Hepatocyte (in vitro differentiated cells): ENCODE measurements at regions not wholly inside any gene's neighbourhood (a gene's known extent, or its start where the extent isn't known, plus 50 kb on each side); places are given as distances from the start of the nearest gene placed in this dataset.

Experiments
- DNase-seq: peaks from one replicate; pipeline ENCODE4 v3.0.0-alpha.2; 2016; ENCODE audit warnings: low spot score
- H2AFZ ChIP-seq: fragments of 200-600 bp; sonication (generic); 2 replicates; pipeline ENCODE4 v1.6.0; 2016; ENCODE audit warnings: antibody characterized with exemption, mild to moderate bottlenecking
- H3K27ac ChIP-seq: fragments of 200-600 bp; sonication (generic); 2 replicates; pipeline ENCODE4 v1.5.1; 2016; ENCODE audit warnings: mild to moderate bottlenecking
- H3K27me3 ChIP-seq: fragments of 200-600 bp; sonication (generic); 2 replicates; pipeline ENCODE4 v1.6.1; 2016
- H3K36me3 ChIP-seq: fragments of 200-600 bp; sonication (generic); replicated peaks from 2 replicates; pipeline ENCODE4 v1.5.1; 2016; ENCODE audit warnings: low read depth; ENCODE audit not compliant: insufficient read depth
- H3K4me1 ChIP-seq: fragments of 200-600 bp; sonication (generic); 2 replicates; pipeline ENCODE4 v1.5.1; 2016; ENCODE audit warnings: mild to moderate bottlenecking, moderate library complexity; ENCODE audit not compliant: insufficient read depth
- H3K4me2 ChIP-seq: fragments of 200-600 bp; sonication (generic); 2 replicates; pipeline ENCODE4 v1.6.0; 2016
- H3K4me3 ChIP-seq: fragments of 200-600 bp; sonication (generic); 2 replicates; pipeline ENCODE4 v1.5.1; 2016; ENCODE audit warnings: mild to moderate bottlenecking
- H3K79me2 ChIP-seq: fragments of 200-600 bp; sonication (generic); 2 replicates; pipeline ENCODE4 v1.6.0; 2017; ENCODE audit warnings: mild to moderate bottlenecking
- H3K9me2 ChIP-seq: fragments of 200-600 bp; sonication (generic); replicated peaks from 2 replicates; pipeline ENCODE4 v1.6.0; 2017; ENCODE audit warnings: mild to moderate bottlenecking; ENCODE audit not compliant: insufficient read depth
- H3K9me3 ChIP-seq: fragments of 200-600 bp; sonication (generic); 2 replicates; pipeline ENCODE4 v1.5.1; 2016; ENCODE audit warnings: low read depth, mild to moderate bottlenecking
- H4K20me1 ChIP-seq: fragments of 200-600 bp; sonication (generic); 2 replicates; pipeline ENCODE4 v1.6.0; 2016; ENCODE audit warnings: mild to moderate bottlenecking; ENCODE audit not compliant: insufficient read depth, poor library complexity, severe bottlenecking
- CTCF ChIP-seq: fragments of 200-600 bp; sonication (generic); IDR thresholded peaks from 2 replicates; pipeline ENCODE4 v1.5.1; 2016; ENCODE audit warnings: antibody characterized with exemption, mild to moderate bottlenecking; ENCODE audit not compliant: poor library complexity
- EZH2 ChIP-seq: fragments of 200-600 bp; sonication (generic); IDR thresholded peaks from 2 replicates; pipeline ENCODE4 v1.6.1; 2016; ENCODE audit warnings: antibody characterized with exemption, mild to moderate bottlenecking, borderline replicate concordance
- EZH2phosphoT487 ChIP-seq: fragments of 200-600 bp; sonication (generic); IDR thresholded peaks from one replicate; pipeline ENCODE4 v1.6.1; 2018; ENCODE audit warnings: antibody characterized with exemption, mild to moderate bottlenecking, low read depth, moderate library complexity; ENCODE audit not compliant: unreplicated experiment, severe bottlenecking
- WGBS: methylation state at CpG from one replicate; pipeline ENCODE4 v1.1.6; 2016; ENCODE audit warnings: low lambda C conversion rate; ENCODE audit errors: missing lambda C conversion rate; 5-methylcytosine and 5-hydroxymethylcytosine counted together

GRCh38 chr1:29457496-29458368 is 221.4 kb downstream of the PTPRU start:
- Histone ChIP-seq H3K9me3 (no peaks in the 10 kb centered on the region), H2AFZ (no peak overlapping the region), H3K27ac (no peak overlapping the region), H3K4me3 (no peak overlapping the region), H3K4me1 (no peaks in the 10 kb centered on the region), H3K4me2 (no peak overlapping the region), H3K9me2 (no peaks in the 10 kb centered on the region), H3K27me3 (no peaks in the 10 kb centered on the region), H3K79me2 (no peaks in the 10 kb centered on the region), H4K20me1 (no peaks in the 10 kb centered on the region), H3K36me3 (no peaks in the 10 kb centered on the region)
- TF ChIP-seq EZH2phosphoT487 (no peak), CTCF (no peak), EZH2 (no peak)
- DNase-seq: no peak
- WGBS: 80% methylated on average over 8 of the region's 8 CpGs

- no peak overlapping the region for H3K27ac ChIP-seq
- no peaks in the 10 kb centered on the region for H3K79me2 ChIP-seq
- no peaks in the 10 kb centered on the region for H3K4me1 ChIP-seq
- H2AFZ ChIP-seq: no peak overlapping the region
- no peaks in the 10 kb centered on the region for H3K36me3 ChIP-seq
- TF ChIP-seq EZH2 (no peak), CTCF (no peak), EZH2phosphoT487 (no peak)
- no peaks in the 10 kb centered on the region for H3K27me3 ChIP-seq
- no peaks in the 10 kb centered on the region for H4K20me1 ChIP-seq
- DNase-seq: no peak
- H3K4me2 ChIP-seq: no peak overlapping the region
- no peak overlapping the region for H3K4me3 ChIP-seq
- H3K9me2 ChIP-seq: no peaks in the 10 kb centered on the region
- 86% methylated on average over 4 of the region's 4 CpGs for WGBS
- H3K9me3 ChIP-seq: no peaks in the 10 kb centered on the region
Observed at GRCh38 chr1:29456685-29457435, 220.5 kb downstream of the PTPRU start.

- TF ChIP-seq CTCF (no peak), EZH2 (no peak), EZH2phosphoT487 (no peak)
- Histone ChIP-seq H3K4me1 (no peaks in the 10 kb centered on the region), H2AFZ (no peak overlapping the region), H3K4me3 (no peak overlapping the region), H3K79me2 (no peaks in the 10 kb centered on the region), H3K4me2 (no peak overlapping the region), H3K27me3 (no peaks in the 10 kb centered on the region), H4K20me1 (no peaks in the 10 kb centered on the region), H3K9me2 (no peaks in the 10 kb centered on the region), H3K27ac (no peak overlapping the region), H3K9me3 (no peaks in the 10 kb centered on the region), H3K36me3 (no peaks in the 10 kb centered on the region)
- 87% methylated on average over 5 of the region's 5 CpGs for WGBS
- DNase-seq: no peak
Observed at GRCh38 chr1:29455781-29456180, 219.5 kb downstream of the PTPRU start.
